GM19467 (cell line): ENCODE measurements at regions not wholly inside any gene's neighbourhood (a gene's known extent, or its start where the extent isn't known, plus 50 kb on each side); places are given as distances from the start of the nearest gene placed in this dataset.
"Not testable (repeated sequence)": the region's sequence is repeated elsewhere in the genome, so short reads cannot be mapped to it uniquely, and the experiment has no call there.

Experiments used
- ATAC-seq: cut with Tn5 transposase; IDR thresholded peaks from one replicate; pipeline ENCODE4 v1.9.1; 2021; ENCODE audit warnings: mild to moderate bottlenecking, moderate library complexity; ENCODE audit not compliant: unreplicated experiment

DNA sequence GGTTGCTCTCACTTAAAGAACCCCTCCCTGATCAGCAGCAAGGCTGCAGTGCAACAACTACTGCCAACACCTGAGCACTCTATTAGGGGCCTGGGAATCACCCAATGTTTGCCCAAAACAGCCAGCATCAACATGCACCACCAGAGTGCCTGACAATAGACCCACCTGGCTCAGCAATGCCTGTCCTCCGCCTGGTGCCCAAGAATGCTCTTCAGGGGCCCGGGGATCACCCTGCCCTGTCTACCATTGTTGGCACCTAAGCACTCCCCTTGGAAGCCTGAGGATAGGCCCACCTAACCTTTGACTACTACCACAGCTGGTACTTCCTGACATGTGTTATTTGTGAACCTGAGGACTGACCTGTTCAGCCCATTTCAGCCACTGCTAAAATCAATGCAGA is 1363.1 kb upstream of the PRR20A start:
- no peak for ATAC-seq

DNA sequence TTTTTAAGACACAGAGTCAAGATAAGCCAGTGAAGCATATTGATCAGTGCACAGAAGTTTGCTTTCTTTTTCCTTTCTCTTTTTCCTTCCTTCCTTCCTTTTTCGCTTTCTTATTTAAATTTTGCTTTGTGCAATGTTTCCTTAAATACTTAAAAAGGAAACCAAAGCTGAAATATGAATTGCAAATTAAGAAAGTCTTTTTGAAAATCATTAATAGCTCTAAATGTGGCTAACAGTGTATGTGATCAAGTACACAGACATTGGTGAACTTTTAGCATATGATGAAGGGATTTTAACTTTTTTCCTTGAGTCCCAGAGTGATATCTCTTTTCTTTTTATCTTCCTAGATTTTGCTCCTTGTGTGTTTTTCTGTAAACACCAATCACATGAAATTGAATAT is 1356.9 kb upstream of the PRR20A start:
- ATAC-seq: no peak

- no peak for ATAC-seq
These were observed 1352.2 kb upstream of the PRR20A start for GRCh38 chr13:55788548-55788947.

- ATAC-seq: no peak
These were observed 1348.0 kb upstream of the PRR20A start for GRCh38 chr13:55792544-55793193.

DNA sequence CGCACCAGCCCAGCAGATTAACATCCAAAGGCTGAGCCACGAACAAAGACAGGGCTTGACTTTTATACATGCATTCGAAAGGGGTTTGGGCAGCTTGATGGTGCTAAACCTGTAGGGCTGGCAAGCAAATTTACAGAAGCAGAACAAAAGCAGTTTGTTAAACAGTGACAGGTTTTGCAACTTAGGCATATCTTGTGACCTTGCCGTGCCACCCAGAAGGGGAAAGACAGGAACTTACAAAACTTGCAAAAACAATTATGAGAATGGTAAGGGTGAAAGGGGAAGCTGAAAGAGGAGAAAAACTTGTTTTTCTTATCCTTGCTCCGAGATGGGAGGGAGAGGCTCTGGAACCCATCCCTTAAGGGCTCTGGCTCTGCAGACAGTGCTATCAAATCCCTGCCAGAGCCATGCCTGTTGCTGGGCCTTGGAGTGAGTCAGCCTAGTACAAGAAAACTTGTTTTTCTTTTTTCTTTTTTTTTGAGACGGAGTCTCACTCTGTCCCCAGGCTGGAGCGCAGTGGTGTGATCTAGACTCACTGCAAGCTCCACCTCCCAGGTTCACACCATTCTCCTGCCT is 1325.2 kb upstream of the PRR20A start:
- no peak for ATAC-seq

DNA sequence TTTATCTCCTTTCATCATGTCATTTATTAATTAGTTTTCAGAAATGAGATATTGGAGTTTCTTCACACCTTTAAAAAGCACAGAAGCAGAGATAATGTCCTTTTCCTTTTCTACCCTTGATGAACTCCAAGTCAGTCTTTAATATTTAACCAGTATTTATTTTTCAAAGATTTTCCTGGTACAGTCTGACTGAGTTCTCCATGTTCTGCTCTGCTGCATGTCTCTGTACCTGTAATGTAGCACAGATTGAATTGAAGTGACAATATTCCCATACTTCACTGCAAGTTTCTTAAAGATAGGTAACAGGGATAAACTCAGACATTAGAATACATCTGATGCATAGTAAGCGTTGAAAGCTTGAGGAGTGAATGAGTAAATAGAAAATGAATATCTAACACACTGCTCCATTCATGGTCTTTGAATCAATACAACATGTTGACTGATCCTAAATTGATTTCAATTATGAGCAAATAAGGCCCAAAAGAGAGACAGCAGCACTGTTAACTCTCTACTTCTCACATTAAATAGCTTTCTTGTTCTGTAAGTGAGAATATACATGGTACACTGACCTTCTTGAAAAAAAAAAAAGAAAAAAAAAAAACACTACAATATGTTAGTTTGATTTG is 1323.6 kb upstream of the PRR20A start:
- ATAC-seq: no peak

GRCh38 chr13:55820817-55821216 is 1319.9 kb upstream of the PRR20A start:
- no peak for ATAC-seq

- ATAC-seq: no peak
These were observed 1271.1 kb upstream of the PRR20A start for GRCh38 chr13:55869648-55870047.

DNA sequence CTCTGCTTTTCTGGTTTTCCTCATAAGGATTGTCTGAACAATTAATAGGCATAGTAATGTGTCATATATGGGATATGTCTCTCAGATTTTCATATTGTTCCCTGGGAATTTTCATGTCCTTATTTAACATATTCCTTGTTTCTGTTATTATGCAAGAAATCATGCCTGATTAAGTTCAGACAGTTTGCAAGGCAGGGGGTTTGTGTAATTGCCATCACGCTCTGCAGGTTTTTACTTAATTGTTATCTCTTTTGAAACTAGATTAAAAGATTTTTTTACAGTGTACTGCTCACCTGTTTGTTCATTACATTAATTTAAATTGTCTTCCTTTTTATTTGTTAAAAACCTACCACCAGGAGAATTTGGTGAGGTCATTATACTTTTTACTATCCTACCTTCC is 1253.2 kb upstream of the PRR20A start:
- no peak for ATAC-seq

GRCh38 chr13:55893540-55893939 is 1247.2 kb upstream of the PRR20A start:
- no peak for ATAC-seq

DNA sequence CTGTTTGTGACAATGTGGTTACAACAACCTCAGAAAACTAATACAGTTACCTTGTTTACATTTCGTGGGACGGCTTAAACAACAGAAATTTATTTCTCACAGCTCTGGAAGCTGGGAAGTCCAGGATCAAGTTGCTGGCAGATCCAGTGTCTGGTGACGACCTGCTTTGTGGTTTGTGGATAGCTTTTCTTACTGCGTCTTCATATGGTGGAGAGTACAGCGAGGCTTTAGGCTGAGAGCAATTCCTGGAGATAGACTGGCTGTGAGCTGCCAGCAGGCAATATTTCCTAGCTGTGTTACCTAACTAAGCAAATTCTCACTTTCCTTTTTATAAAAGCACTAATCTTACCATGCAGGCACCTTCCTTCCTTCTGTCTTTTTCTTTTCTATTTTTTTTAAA is 1203.5 kb upstream of the PRR20A start:
- ATAC-seq: no peak

DNA sequence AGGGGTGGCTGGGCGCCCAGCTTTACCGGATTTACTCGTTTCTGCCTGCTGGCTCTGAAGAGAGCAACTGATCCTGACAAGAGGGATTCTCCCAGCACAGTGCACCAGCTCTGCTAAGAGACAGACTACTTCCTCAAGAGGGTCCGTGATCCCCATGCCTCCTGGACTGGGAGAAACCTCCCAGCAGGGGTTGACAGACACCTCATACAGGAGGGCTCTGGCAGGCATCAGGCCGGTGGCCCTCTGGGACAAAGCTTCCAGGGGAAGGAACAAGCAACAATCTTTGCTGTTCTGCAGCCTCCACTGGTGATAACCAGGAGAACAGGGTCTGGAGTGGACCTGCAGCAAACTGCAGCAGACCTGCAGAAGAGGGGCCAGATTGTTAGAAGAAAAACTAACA is 1192.5 kb upstream of the PRR20A start:
- no peak for ATAC-seq

DNA sequence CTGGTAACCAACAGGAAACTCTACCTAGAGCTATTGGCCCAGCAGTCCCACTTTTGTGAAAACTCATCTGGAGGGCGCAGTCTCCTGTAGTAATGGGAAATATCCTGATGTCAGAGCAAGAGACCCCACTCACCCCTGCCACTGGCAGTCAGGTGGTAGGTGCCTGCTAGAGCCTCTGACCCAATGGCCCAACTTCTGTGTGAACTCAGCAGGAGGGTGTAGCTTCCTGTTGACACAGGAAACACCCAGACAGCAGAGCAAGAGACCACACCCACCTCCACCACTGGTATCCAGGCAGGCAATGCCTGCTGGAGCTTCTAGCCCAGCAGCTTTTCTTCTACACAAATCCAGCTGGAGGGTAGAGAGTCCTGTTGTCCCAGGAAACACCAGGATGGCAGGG is 1176.8 kb upstream of the PRR20A start:
- ATAC-seq: no peak

GRCh38 chr13:55967055-55967454 is 1173.7 kb upstream of the PRR20A start:
- no peak for ATAC-seq

- ATAC-seq: no peak
These were observed 1163.3 kb upstream of the PRR20A start for GRCh38 chr13:55977436-55977835.

- no peak for ATAC-seq
These were observed 1159.3 kb upstream of the PRR20A start for GRCh38 chr13:55981381-55981780.

DNA sequence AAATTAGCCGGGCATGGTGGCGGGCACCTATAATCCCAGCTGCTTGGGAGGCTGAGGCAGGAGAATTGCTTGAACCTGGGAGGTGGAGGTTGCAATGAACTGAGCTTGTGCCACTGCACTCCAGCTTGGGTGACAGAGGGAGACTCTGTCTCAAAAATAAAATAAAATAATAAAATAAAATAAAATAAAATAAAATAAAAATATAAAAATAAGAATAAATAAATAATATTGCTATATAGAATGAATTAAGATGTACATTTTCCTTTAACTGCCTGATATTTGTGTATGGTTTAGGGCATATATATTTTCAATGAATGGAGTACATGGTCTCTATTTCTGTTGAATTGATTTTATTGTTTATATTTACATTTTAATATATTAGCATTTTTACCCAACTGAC is 1156.7 kb upstream of the PRR20A start:
- not testable (repeated sequence) for ATAC-seq

GRCh38 chr13:55990631-55991030 is 1150.1 kb upstream of the PRR20A start:
- no peak for ATAC-seq

DNA sequence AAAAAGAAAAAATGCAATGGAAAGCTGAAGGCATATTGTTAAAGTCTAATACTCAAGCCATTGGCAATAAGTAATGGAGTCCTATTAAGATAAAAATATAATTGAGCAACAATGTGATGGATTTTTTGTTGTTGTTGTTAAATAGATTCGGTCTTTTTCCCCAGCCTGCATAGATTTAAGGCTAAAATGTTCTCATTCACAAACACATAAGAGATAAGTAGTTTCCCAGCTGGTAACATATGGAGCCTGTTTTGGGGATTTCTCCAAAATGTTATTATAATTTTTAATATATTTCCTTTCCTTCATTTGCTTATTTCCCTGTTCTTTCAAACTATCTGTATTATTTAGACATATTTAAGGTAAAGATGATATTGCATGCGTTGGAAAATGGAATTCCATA is 1149.1 kb upstream of the PRR20A start:
- ATAC-seq: no peak

DNA sequence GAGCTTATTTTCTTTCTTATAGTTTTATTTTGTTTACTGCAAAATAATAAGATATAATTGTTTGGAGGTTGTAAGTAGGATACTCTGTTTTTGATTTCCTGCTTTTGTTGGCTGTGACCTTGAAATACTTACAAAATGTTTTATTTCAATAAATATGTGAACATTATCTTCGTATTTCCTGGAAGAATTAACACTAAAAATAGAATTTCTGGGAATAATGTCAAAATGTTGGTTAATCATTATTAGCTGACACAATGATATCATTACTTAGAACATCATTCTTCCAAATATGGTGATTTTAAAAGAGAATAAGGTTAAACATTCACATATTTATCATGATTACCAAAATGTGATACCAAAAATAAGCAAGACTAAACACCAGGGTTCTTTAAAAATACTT is 1148.6 kb upstream of the PRR20A start:
- ATAC-seq: no peak

DNA sequence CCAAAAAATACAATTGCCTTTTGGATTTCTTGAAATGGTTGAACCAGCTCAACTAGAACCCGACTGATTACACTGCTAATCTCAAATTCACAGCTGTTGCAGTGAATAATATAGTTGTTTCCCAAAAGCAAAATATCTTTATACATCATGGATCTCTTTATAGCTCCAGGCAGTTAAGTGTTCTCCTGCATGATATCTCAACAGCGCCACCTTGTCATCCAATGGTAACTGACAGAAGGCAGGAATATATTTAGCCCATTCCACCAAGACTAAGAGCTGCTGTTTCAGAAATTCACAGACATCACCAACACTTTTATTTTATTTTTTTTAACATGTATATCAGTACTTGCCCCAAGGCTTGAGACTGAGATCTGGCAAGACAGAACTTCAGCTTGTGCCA is 1141.0 kb upstream of the PRR20A start:
- no peak for ATAC-seq

DNA sequence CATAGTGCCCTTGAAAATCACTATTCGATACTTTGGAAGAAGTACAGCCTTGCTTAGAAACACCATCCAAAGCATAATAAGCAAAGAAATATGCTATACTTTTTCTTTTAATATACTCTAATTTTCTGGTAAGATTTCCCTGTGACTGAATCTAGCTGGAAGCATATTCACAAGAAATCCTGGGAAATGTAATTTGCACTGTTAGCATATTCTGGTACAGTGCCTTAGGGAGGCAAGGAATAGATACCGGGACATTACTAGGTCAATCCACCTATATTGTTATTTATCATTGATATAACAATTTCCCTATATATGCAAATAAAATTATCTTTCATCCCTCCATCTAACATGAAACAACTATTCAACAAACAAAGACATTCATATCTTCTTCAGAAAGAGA is 1131.3 kb upstream of the PRR20A start:
- ATAC-seq: no peak

- ATAC-seq: no peak
These were observed 1128.1 kb upstream of the PRR20A start for GRCh38 chr13:56012644-56013043.
